Lower lobe of right lung (tissue), 2 donors: ENCODE measurements at regions not wholly inside any gene's neighbourhood (a gene's known extent, or its start where the extent isn't known, plus 50 kb on each side); places are given as distances from the start of the nearest gene placed in this dataset.

ENCODE experiments used
- ATAC-seq, 2 donors: fragments of 200-7000 bp; cut with Tn5 transposase; one replicate each; pipeline ENCODE4 v1.9.1; 2020 to 2022; ENCODE audit warnings: mild to moderate bottlenecking in 2 of 2, moderate library complexity in 2 of 2
- DNase-seq: peaks from one replicate; pipeline ENCODE4 v3.0.0-alpha.2; 2020
- H3K27ac ChIP-seq: fragments of 200-600 bp; one replicate; pipeline ENCODE4 v1.8.0; 2022
- H3K27me3 ChIP-seq: fragments of 200-600 bp; one replicate; pipeline ENCODE4 v1.8.0; 2022; ENCODE audit warnings: low read depth
- H3K36me3 ChIP-seq: fragments of 200-600 bp; one replicate; pipeline ENCODE4 v1.8.0; 2022; ENCODE audit warnings: mild to moderate bottlenecking
- H3K4me1 ChIP-seq: fragments of 200-600 bp; one replicate; pipeline ENCODE4 v1.8.0; 2022
- H3K4me3 ChIP-seq: fragments of 200-600 bp; one replicate; pipeline ENCODE4 v1.8.0; 2022; ENCODE audit warnings: mild to moderate bottlenecking
- H3K9me3 ChIP-seq: fragments of 200-600 bp; one replicate; pipeline ENCODE4 v1.8.0; 2022
- CTCF ChIP-seq: fragments of 200-600 bp; IDR thresholded peaks from one replicate; pipeline ENCODE4 v1.8.0; 2022; ENCODE audit warnings: antibody characterized with exemption, mild to moderate bottlenecking
- intact Hi-C: fragments of 100-400 bp; cut with DNase I; formaldehyde crosslinking; loops from one replicate; pipeline ENCODE4 v1.11.0; 2022
- donor health status: DM: no; HTN: yes; CAD: no; lungs with severe emphysema.

- H3K27ac ChIP-seq: no peak overlapping the region
- no peak for ATAC-seq
- no peak for TF ChIP-seq CTCF
These were observed 79.8 kb upstream of the PAPPA start for GRCh38 chr9:116073826-116074225.

GRCh38 chr9:116074658-116075057 is 78.9 kb upstream of the PAPPA start:
- ATAC-seq: no peak

More at GRCh38 chr9:116073826-116074225, 79.8 kb upstream of the PAPPA start:
- DNase-seq: no peak
- Histone ChIP-seq H3K4me3 (no peak overlapping the region), H3K36me3 (no peaks in the 10 kb centered on the region), H3K9me3 (no peaks in the 10 kb centered on the region), H3K27me3 (no peaks in the 10 kb centered on the region), H3K4me1 (no peaks in the 10 kb centered on the region)
- intact Hi-C loops: no loop called here

GRCh38 chr9:116075191-116075590 is 78.4 kb upstream of the PAPPA start:
- ATAC-seq (no peak), DNase-seq (no peak)
- no peak for TF ChIP-seq CTCF
- Histone ChIP-seq H3K9me3 (no peaks in the 10 kb centered on the region), H3K4me3 (no peak overlapping the region), H3K36me3 (no peaks in the 10 kb centered on the region), H3K27ac (no peak overlapping the region), H3K27me3 (no peaks in the 10 kb centered on the region), H3K4me1 (no peaks in the 10 kb centered on the region)
- intact Hi-C loops: no loop called here

More at GRCh38 chr9:116074658-116075057, 78.9 kb upstream of the PAPPA start:
- Histone ChIP-seq H3K9me3 (no peaks in the 10 kb centered on the region), H3K4me3 (no peak overlapping the region), H3K4me1 (no peaks in the 10 kb centered on the region), H3K27ac (no peak overlapping the region), H3K27me3 (no peaks in the 10 kb centered on the region), H3K36me3 (no peaks in the 10 kb centered on the region)
- intact Hi-C loops: no loop called here
- no peak for TF ChIP-seq CTCF
- no peak for DNase-seq

- no peak overlapping the region for H3K4me3 ChIP-seq
These were observed 75.0 kb upstream of the PAPPA start for GRCh38 chr9:116078640-116079039.

GRCh38 chr9:116080561-116080960 is 73.0 kb upstream of the PAPPA start:
- Histone ChIP-seq H3K36me3 (no peaks in the 10 kb centered on the region), H3K4me1 (no peaks in the 10 kb centered on the region), H3K27ac (no peak overlapping the region), H3K4me3 (no peak overlapping the region), H3K27me3 (no peaks in the 10 kb centered on the region), H3K9me3 (no peaks in the 10 kb centered on the region)
- intact Hi-C loops: no loop called here
- no peak for TF ChIP-seq CTCF
- DNase-seq (no peak), ATAC-seq (no peak)

More at GRCh38 chr9:116078640-116079039, 75.0 kb upstream of the PAPPA start:
- Histone ChIP-seq H3K27me3 (no peaks in the 10 kb centered on the region), H3K9me3 (no peaks in the 10 kb centered on the region), H3K36me3 (no peaks in the 10 kb centered on the region), H3K4me1 (no peaks in the 10 kb centered on the region), H3K27ac (no peak overlapping the region)
- TF ChIP-seq CTCF: no peak
- intact Hi-C loops: no loop called here
- ATAC-seq (no peak), DNase-seq (no peak)
